HG03439 (cell line): ENCODE measurements at regions not wholly inside any gene's neighbourhood (a gene's known extent, or its start where the extent isn't known, plus 50 kb on each side); places are given as distances from the start of the nearest gene placed in this dataset.
"Not testable (repeated sequence)": the region's sequence is repeated elsewhere in the genome, so short reads cannot be mapped to it uniquely, and the experiment has no call there.

Source experiments
- ATAC-seq: cut with Tn5 transposase; IDR thresholded peaks from one replicate; pipeline ENCODE4 v1.9.1; 2021; ENCODE audit warnings: mild to moderate bottlenecking, moderate library complexity; ENCODE audit not compliant: unreplicated experiment

DNA sequence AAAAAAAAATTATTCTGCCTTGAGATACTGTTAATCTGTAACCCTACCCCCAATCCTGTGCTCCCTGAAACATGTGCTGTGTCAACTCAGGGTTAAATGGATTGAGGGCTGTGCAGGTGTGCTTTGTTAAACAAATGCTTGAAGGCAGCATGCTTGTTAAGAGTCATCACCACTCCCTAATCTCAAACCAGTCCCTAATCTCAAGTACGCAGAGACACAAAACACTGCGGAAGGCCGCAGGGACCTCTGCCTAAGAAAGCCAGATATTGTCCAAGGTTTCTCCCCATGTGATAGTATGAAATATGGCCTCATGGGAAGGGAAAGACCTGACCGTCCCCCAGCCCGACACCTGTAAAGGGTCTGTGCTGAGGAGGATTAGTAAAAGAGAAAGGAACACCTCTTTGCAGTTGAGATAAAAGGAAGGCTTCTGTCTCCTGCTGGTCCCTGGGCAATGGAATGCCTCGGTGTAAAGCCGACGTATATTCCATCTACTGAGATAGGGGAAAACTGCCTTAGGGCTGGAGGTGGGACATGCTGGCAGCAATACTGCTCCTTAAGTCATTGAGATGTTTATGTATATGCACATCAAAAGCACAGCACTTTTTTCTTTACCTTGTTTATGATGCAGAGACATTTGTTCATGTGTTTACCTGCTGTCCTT lies 402.6 kb downstream of the TBC1D32 start:
- ATAC-seq, result not testable (repeated sequence)

DNA sequence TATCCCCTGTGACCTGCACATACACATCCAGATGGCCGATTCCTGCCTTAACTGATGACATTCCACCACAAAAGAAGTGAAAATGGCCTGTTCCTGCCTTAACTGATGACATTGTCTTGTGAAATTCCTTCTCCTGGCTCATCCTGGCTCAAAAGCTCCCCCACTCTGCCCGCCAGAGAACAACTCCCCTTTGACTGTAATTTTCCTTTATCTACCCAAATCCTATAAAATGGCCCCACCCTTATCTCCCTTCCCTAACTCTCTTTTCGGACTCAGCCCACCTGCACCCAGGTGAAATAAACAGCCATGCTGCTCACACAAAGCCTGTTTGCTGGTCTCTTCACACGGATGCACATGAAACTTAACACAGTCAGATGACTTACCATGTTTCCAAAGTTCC lies 403.8 kb downstream of the TBC1D32 start:
- not testable (repeated sequence) for ATAC-seq

DNA sequence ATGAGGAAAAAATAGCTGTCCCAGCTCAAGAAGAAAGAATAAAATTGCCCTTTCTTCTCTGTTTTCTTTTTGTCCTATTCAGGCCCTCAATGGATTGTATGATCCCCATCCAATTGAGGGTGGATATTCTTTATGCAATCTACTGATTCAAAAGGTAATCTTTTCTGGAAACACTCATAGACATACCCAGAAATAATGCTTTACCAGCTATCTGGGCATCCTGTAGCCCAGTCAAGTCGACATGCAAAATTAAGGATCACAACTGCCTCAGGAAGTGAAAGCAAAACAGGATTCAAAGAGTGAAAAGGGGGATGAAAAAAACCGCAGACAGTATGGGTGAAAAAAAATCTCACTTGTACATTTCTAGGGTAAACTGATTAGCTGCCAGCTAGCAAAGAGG lies 410.1 kb downstream of the TBC1D32 start:
- no peak for ATAC-seq

DNA sequence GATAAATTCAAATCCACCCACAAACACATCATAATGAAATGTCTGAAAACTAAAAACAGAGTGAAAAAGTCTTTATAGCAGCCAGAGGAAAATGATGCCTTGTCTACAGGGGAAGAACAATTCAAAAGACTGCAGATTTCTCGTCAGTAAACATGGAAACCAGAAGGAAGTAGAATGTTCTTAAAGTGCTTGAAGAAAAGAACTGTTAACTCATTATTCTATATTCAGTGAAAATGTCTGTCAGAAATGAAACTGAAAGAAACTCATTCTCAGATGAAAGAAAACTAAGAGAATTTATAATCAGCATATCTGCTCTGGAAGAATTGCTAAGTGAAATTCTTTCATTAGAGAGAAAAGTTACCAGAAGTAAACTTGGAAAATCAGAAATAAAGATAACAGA lies 416.1 kb downstream of the TBC1D32 start:
- ATAC-seq, result no peak

DNA sequence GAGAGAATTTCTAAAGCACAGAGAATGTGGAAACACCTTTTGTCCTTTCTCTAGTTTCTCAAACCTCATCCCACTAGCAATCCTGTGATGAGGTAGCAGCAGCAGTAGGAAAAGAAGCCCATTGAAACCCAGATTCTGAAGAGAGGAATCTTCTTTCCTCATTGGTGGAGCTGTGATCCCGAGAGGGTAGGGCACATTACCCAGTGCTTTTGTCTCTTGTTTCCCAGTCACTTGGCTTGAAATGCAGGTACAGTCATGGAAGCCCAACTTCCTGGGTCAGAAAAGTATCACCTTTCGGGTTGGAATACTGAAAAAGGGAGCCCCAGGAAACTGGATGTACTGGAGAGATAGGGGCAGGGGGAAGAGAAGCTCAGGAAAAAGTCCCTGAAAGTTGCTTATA lies 417.4 kb downstream of the TBC1D32 start:
- ATAC-seq, result no peak

DNA sequence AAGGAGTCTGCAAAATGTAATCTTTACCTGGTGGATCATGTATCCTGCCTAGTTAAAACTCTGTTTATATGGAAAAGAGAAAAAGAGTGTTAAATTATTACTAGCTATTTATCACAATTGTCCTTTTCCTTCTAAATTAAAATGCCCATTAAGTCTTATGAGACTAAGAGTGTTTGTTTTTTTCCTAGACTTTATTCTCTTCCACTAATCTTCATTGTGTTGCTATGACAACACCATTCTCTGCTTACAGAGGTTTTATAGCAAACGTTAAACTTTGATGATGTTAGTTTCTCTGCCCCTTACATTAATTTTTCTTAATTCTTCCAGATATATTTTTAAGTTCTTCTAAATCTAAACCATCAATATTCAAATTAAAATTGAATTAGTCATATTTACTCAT lies 420.8 kb downstream of the TBC1D32 start:
- no peak for ATAC-seq

DNA sequence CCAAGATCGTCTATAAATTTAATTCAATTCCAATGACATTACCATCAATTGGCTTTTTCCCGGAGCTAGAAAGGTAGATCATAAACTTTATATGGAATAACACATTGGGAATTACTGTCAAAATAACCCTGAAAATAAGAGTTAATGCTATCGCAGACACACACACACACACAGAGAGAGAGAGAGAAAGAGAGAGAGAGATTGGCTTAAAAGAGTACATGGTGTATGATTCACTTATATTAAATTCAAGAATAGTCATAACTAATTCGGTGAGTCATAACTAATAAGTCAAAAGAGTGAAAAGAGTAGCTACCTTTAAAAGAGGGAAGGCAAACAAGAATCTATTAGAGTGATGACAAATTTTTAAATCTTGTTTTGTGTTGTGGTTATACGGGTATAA lies 425.5 kb downstream of the TBC1D32 start:
- no peak for ATAC-seq

DNA sequence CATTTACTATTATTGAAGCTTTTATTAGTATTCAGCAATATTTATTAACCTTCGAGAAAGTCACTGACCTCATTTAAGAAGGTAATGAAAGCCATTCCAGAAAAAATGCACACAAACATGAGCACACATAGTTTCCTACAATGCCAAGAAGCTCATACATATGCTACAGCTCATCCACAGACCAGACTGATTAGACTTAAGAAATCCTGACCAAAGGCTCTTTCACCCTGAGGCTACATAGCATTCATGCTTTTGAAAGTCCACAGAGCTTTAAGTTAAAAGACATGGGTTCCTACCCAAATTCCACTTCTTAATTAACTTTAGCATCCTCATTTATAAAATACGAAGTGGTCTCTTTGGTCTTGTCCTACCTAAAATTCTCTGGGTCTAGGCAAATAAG lies 430.4 kb downstream of the TBC1D32 start:
- ATAC-seq, result no peak

DNA sequence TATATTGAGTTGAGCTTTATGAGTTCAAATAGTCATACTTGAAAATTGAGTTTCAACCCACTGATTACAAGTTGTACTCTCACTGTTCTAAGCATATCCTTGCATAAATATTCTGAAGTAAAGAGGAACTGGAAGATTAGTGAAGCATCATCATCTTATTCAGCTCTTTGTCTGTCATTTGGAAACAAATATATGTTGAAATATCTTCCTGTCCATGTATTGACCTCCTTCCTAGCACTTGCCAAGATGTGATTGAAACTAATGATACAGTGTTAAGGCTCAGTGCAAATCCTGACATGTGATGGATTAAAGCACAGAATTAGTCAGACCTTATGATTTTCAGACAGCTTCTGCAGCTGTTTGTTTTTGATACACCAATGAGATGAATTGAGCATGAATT lies 434.3 kb downstream of the TBC1D32 start:
- no peak for ATAC-seq

DNA sequence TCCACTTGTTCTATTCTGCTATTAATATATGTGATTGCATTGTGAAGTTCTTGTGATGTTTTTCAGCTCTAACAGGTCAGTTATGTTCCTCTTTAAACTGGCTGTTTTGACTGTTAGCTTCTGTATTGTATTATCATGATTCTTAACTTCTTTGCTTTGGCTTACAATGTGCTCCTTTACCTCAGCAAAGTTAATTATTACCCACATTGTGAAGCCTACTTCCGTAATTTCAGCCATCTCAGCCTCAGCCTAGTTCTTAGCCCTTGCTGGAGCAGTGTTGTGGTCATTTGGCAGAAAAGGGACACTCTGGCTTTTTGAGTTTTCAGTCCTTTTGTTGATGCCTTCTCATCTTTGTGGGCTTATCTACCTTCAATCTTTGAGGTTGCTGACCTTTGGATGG lies 440.2 kb downstream of the TBC1D32 start:
- no peak for ATAC-seq

DNA sequence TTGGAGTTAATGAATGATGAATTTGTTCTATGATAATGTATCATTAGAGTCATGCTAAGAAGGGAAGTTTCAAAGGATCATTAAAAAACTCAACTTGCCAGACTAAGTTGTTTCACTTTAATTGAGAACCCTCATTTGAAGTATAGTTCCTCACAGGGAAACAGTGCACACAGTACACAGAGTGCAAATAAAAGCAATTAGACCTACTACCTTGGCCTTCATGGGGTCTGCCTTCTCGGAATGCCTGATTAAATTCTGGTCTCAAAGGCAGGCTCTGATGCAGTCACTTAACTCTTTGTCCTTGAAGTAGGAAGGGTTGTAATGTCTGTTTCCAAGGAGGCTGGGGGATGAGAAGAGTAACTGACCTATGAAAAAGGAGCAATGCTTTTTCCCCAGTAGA lies 457.3 kb downstream of the TBC1D32 start:
- ATAC-seq, result no peak

DNA sequence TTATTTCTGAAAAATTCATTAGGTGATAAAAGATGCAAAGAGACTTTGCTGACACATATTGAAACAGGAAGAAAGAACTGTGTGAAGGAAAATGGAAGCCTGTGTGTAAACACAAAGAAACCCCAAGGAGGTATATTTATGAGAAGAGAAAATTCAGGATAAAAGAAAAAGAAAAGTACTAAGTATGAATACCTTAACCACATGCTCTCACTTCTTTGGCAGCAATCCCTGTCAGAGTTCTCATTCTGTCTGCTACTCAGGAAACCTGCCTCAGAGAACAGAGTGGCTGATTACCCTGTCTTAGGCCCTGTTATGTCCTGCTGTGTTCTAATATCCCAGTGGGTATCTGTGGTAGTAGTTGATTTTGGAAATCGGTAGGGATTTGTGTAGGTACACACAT lies 457.9 kb downstream of the TBC1D32 start:
- ATAC-seq, result no peak

DNA sequence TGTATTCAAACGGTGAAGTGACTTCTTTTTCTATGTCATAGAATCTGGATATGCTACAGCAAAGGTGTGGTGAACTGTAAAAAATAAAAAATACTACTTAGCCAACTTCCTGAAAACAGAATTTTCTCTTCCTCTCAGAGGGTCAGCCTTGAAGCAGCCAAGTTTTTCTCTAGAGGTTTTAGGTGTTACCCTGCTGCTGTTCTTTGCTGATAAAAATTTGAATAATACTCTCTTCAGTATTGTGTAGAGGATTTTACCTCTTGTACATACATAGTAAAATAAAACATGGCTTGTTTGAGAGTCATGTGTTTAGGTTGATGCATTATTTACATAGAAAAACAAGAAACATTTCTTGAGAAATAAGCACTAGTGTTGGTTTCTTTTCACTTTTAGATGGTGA lies 458.4 kb downstream of the TBC1D32 start:
- no peak for ATAC-seq

DNA sequence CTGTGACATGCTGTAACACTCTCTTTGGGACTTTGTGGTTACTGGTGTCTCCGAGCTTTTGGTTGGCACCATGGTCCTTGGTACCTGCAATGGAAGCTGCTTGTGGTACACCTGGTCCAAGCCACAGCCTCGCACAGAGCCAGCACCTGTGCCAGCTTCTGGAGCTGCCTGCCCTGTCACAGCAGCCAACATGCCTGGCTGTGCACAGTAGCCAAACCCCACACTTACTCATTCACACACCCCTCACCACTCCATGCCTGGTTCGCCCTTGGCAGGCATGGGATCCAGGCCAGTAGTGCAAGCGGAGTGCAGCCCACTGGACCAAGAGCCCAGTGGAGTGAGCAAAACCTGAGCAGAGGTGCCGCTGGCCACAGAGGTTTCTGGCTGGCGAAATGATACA lies 459.9 kb downstream of the TBC1D32 start:
- ATAC-seq, result no peak

DNA sequence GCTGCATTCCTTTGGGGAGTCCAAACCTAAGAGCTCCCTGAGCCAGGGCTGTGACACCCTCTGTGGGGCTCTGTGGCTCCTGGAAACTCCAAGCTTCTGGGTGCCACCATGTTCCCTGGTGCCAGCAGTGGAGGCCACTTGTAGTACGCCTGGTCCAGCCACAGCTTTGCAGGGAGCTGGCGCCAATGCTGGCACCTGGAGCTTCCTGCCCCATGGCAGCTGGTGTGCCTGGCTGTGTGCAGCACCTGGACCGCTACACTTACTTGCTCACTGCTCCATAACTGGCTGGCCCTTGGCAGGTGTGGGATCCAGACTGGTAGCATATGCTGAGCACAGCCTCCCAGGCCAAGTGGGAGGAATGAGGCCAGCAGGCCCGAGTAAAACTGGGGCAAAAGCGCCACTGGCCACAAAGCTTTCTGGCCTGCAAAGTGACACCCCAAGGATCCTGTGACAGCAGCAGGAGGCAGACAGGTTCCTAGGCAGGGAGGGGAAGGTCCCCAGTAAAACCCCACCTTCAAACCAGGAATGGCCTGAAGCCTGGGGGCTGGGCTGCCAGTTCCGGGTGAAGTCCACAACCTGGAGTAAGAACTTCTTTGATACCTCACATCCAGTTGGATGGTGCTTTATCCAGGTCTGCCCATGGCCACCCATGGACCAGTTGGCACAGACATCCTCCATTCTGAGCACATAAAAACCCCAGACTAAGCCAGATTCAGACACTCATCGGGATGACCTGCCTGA lies 461.0 kb downstream of the TBC1D32 start:
- ATAC-seq, result no peak

DNA sequence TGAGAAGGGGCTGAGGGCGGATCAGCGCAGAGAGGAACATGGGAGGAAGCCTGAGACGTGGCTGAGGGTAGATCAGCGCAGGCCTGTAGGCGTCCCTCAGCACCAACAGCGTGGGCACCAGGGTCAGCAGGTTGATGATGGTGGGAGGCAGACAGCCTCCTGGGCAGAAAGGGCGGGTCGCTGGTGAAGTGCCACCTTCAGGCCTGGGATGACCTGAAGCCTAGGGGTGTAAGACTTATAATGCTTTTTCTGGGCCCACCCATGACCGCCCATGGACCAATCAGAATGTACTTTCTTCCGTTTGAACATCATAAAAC lies 462.1 kb downstream of the TBC1D32 start:
- no peak for ATAC-seq

DNA sequence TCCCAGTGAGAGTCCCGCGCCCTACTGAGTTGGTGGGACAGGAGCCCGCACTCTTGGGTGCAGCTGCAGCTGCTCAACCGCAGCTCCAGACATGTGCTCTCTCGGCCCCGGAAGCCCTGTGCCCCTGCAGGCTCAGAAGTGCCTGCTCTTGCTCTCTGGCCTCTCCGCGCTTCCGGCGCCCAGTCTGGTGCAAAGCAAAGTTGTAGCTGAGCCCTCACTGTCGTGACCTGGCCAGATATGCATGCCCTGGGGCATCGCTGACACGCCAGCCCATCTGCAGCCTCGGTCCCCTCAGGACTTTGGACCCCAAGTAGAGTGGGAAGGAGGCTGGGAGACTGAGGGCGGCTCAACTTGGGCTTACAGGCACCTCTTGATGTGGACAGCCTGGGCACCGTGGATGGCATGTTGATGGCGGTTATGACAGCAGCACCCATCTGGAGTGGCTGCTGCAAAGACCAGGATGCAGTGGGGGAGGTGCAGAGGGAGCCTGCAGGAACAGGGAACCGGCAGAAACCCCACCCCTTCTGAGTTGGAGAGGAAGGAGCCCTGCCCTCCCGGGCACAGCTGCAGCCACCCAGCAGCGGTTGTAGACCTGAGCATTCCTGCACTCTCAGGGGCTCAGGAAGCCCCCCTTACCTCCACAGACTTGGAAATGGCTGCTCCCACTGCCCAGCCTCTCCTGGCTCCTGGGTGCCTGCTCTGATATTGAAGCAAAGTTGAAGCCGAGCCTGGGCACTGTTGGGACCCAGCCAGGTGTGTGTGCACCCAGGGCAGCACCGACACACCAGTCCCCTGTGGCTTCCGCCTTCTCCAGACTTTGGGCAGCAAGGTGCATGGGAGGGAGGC lies 462.6 kb downstream of the TBC1D32 start:
- ATAC-seq, result no peak

DNA sequence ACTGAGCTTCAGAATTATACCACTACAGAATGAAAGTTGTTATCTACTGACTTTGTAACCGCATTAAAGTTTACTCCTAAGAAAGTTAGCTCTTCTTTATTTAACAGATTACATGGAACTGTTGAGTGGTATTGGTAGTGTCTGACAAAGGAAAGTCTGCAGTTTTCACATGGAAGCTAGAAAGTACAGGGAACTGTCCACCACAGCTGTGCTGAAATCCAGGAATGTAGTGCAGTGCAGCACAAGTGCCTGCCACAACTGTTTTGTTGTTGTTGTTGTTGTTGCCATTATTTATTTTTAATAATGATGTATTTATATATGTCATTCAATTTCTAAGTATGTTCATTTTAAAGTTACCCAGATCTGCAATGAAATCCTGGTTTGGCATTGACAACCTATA lies 464.9 kb downstream of the TBC1D32 start:
- no peak for ATAC-seq

DNA sequence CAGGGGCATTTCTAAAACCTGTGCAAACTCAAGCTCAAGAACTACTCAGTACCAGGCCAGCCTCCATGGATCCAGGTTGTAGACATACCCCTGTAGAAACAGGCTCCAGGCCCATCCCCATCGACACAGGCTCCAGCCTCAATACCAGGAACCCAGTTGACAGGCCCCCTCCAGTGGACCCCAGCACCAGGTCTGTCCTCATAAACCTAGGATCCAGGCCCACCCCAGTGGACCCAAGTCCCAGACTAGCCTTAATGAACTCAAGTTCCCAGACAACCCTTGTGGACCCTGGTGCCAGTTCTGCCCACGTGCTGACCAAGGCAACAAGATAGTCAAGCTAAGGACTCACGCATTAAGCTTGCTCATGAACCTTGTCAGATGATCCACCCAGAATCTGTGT lies 476.9 kb downstream of the TBC1D32 start:
- ATAC-seq, result no peak

DNA sequence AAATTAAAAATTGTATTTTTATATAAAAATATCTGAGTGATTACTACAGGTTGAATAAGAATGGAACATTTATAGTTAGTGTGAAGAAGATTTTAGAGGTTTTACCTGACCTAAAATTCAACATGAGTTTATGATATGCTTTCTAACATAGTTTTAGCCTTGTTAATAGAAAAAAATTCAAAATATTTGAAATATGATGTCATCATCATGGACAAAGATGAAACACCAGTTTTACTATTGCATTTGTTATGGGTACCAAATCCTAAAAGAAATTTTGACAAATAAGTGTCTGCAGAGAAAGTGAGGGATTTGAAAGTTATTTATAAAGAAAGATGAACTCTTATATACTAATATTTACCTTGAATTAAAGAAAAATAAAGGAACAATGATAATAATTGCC lies 479.7 kb downstream of the TBC1D32 start:
- ATAC-seq, result no peak

DNA sequence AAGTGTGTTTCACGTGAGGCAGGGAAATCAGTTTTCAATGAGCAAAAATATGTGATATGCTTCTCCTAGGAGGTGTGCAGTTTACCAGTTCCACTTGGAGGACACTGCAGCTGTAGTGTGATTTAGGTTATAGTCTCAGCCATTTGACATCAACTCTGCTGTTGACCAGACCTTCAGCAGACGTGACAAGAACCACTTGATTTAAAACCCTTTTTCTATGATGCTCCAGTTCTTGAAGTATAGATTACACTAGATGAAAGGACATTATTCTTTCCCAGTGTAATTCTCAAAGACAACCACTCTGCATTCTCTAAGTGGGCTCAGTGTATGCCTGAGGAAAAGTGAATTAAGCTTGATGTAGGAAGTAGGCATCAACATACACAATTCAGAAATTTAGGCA lies 480.8 kb downstream of the TBC1D32 start:
- no peak for ATAC-seq

DNA sequence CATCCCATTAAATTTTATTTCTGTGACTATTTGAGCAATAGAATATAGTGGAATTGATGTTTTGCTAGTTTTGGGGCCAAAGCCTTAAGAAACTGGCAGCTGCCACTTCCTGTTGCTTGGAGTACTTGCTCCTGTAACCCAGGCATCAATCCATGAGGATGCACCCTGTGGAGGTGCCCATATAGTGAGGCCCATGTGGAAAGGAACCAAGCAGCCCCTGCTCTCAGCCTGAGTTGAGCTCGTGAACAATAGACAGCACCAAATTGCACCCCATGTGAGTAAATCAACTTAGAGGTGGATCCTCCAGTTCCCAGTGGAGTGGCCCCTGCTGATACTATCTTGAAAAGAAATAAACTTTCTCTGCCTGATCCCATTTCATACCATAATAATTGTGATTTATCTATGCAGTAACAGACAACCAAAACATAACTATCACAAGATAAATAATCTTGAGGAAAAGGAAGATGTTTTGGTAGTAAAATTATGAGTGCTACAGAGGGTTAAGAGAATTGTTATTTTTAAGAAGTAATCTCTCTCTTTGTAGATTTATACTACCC lies 481.9 kb downstream of the TBC1D32 start:
- no peak for ATAC-seq
